ENCODE measurements at regions not wholly inside any gene's neighbourhood (a gene's known extent, or its start where the extent isn't known, plus 50 kb on each side); places are given as distances from the start of the nearest gene placed in this dataset.

DNA sequence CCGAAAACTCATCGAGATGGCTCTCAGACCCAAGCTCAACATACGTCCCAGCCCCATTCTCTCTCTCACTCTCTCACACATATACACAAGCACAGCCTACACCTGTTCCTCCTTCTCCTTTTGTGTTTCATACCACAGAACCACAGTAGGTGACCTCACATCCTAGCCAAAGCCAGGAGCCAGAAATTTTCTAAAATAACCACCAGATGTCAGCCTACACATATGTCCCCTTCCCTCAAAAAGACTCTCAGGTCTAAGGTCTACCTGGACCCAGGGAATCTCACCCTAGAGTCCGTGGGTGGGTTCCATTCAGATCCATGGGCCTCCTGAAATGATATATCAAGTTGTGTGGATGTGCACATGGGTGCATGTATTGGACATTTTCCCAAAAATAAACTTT is 104.2 kb upstream of the IPO5 start:
- Histone ChIP-seq H3K36me3 (ENCODE audit: insufficient read depth) (no peaks in the 10 kb centered on the region), H3K27me3 (ENCODE audit: insufficient read depth) (no peaks in the 10 kb centered on the region), H3K4me3 (no peak overlapping the region), H4K20me1 (replicated peaks; ENCODE audit: insufficient read depth) (no peaks in the 10 kb centered on the region), H3K27ac (ENCODE audit: low read depth) (no peak overlapping the region), H3K4me2 (no peak overlapping the region), H2AFZ (no peak overlapping the region), H3F3A (replicated peaks; ENCODE audit: low read depth) (no peaks in the 10 kb centered on the region), H3K9me2 (ENCODE audit: insufficient read depth) (no peaks in the 10 kb centered on the region), H3K79me2 (replicated peaks; ENCODE audit: insufficient read depth) (no peaks in the 10 kb centered on the region), H3K4me1 (ENCODE audit: insufficient read depth) (no peaks in the 10 kb centered on the region)
- DNase-seq (ENCODE audit: low spot score) (peak; percentile 73), ATAC-seq (peak; percentile 87)
- no peaks in the 10 kb centered on the region for H3K27me3 Mint-ChIP-seq (ENCODE audit: insufficient read depth, low read depth, poor library complexity)
- H3K36me3 Mint-ChIP-seq (ENCODE audit: low read depth) = no peaks in the 10 kb centered on the region
- H3K4me1 Mint-ChIP-seq = peaks cover 4% of the 10 kb centered on the region
- no peak overlapping the region for H3K27ac Mint-ChIP-seq
- TF ChIP-seq, protein P1, sequence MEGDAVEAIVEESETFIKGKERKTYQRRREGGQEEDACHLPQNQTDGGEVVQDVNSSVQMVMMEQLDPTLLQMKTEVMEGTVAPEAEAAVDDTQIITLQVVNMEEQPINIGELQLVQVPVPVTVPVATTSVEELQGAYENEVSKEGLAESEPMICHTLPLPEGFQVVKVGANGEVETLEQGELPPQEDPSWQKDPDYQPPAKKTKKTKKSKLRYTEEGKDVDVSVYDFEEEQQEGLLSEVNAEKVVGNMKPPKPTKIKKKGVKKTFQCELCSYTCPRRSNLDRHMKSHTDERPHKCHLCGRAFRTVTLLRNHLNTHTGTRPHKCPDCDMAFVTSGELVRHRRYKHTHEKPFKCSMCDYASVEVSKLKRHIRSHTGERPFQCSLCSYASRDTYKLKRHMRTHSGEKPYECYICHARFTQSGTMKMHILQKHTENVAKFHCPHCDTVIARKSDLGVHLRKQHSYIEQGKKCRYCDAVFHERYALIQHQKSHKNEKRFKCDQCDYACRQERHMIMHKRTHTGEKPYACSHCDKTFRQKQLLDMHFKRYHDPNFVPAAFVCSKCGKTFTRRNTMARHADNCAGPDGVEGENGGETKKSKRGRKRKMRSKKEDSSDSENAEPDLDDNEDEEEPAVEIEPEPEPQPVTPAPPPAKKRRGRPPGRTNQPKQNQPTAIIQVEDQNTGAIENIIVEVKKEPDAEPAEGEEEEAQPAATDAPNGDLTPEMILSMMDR (conservative IDR thresholded peaks at IDR 0.05; ENCODE audit: low read depth in 2 of 2) = peak; percentile 57 to 66
- TF ChIP-seq JUNB (IDR thresholded peaks at IDR 0.05; ENCODE audit: unreplicated experiment) = no peak
- no peak overlapping the region for H3K4me3 Mint-ChIP-seq
- no peaks in the 10 kb centered on the region for H3K9me3 Mint-ChIP-seq

GRCh38 chr13:97851269-97851668 is 102.2 kb upstream of the IPO5 start:
- H3K27me3 Mint-ChIP-seq (ENCODE audit: insufficient read depth, low read depth, poor library complexity) = no peaks in the 10 kb centered on the region
- no peak overlapping the region for H3K27ac ChIP-seq (ENCODE audit: low read depth)
- H3K27ac Mint-ChIP-seq = no peak overlapping the region
- H3K4me1 ChIP-seq (ENCODE audit: insufficient read depth) = 0 out of 2 replicates have a peak, but pooled peaks cover 6% of the 10 kb centered on the region
- H4K20me1 ChIP-seq (replicated peaks; ENCODE audit: insufficient read depth) = no peaks in the 10 kb centered on the region
- no peaks in the 10 kb centered on the region for H3K79me2 ChIP-seq (replicated peaks; ENCODE audit: insufficient read depth)
- no peaks in the 10 kb centered on the region for H3K9me2 ChIP-seq (ENCODE audit: insufficient read depth)
- DNase-seq (ENCODE audit: low spot score) (no peak), ATAC-seq (no peak)
- H3K27me3 ChIP-seq (ENCODE audit: insufficient read depth) = no peaks in the 10 kb centered on the region
- H3K4me1 Mint-ChIP-seq = peaks cover 11% of the 10 kb centered on the region
- H2AFZ ChIP-seq = peak overlapping the region; percentile 45; the same call in 1 of the 2 replicates
- no peak for TF ChIP-seq ZNF462 (CRISPR knock-in tag; IDR thresholded peaks at IDR 0.05)
- no peak for TF ChIP-seq POLR2AphosphoS5 (IDR thresholded peaks at IDR 0.05; ENCODE audit: low read depth)
- TF ChIP-seq CREB1 (CRISPR knock-in tag; IDR thresholded peaks at IDR 0.05; ENCODE audit: low read depth) = no peak
- TF ChIP-seq REST (IDR thresholded peaks at IDR 0.05; ENCODE audit: unreplicated experiment) = no peak
- no peak for TF ChIP-seq JUNB (IDR thresholded peaks at IDR 0.05; ENCODE audit: unreplicated experiment)
- no peak for TF ChIP-seq EZH2phosphoT487 (IDR thresholded peaks at IDR 0.05; ENCODE audit: unreplicated experiment)
- no peak for TF ChIP-seq ZNF331 (CRISPR knock-in tag; IDR thresholded peaks at IDR 0.05; ENCODE audit: low read depth)
- TF ChIP-seq NANOG (IDR thresholded peaks at IDR 0.05; ENCODE audit: borderline replicate concordance) = no peak
- TF ChIP-seq EZH2 (IDR thresholded peaks at IDR 0.05; ENCODE audit: low read depth, unreplicated experiment) = no peak
- no peak overlapping the region for H3K4me3 ChIP-seq
- no peak overlapping the region for H3K4me3 Mint-ChIP-seq
- H3K9me3 Mint-ChIP-seq = no peaks in the 10 kb centered on the region
- no peaks in the 10 kb centered on the region for H3K36me3 ChIP-seq (ENCODE audit: insufficient read depth)
- no peak overlapping the region for H3K4me2 ChIP-seq
- no peaks in the 10 kb centered on the region for H3F3A ChIP-seq (replicated peaks; ENCODE audit: low read depth)
- no peaks in the 10 kb centered on the region for H3K36me3 Mint-ChIP-seq (ENCODE audit: low read depth)
